Activated CD8-positive, alpha-beta T cell treated with anti-CD3 and anti-CD28 coated beads for 36 hours (primary cell): ENCODE measurements at regions not wholly inside any gene's neighbourhood (a gene's known extent, or its start where the extent isn't known, plus 50 kb on each side); places are given as distances from the start of the nearest gene placed in this dataset.

Experiments
- ATAC-seq: fragments of 200-7000 bp; cut with Tn5 transposase; one replicate; pipeline ENCODE4 v1.10.0; 2021; ENCODE audit warnings: mild to moderate bottlenecking, moderate library complexity
- CTCF ChIA-PET: fragments of 350-600 bp; sonication (Branson Sonifier 250); formaldehyde crosslinking; loops from one replicate; lab custom pipeline; 2021; ENCODE audit warnings: antibody characterized with exemption; lab: Charles Lee
- POLR2A ChIA-PET: fragments of 350-600 bp; sonication (Branson Sonifier 250); formaldehyde crosslinking; loops from one replicate; lab custom pipeline; 2021; ENCODE audit warnings: antibody characterized with exemption; lab: Charles Lee
- DNase-seq: peaks from one replicate; pipeline ENCODE4 v3.0.0-alpha.2; 2020
- H3K27ac Mint-ChIP-seq: one replicate; pipeline ENCODE4 v1.8.0; 2021; ENCODE audit warnings: mild to moderate bottlenecking, mixed read lengths
- H3K27me3 Mint-ChIP-seq: one replicate; pipeline ENCODE4 v1.8.0; 2021; ENCODE audit warnings: mixed read lengths
- H3K36me3 Mint-ChIP-seq: one replicate; pipeline ENCODE4 v1.8.0; 2021; ENCODE audit warnings: low read depth, mixed read lengths
- H3K4me1 Mint-ChIP-seq: one replicate; pipeline ENCODE4 v1.8.0; 2021; ENCODE audit warnings: low read depth, mixed read lengths
- H3K4me3 Mint-ChIP-seq: one replicate; pipeline ENCODE4 v1.8.0; 2021; ENCODE audit warnings: mild to moderate bottlenecking, moderate library complexity, mixed read lengths
- H3K9me3 Mint-ChIP-seq: one replicate; pipeline ENCODE4 v1.8.0; 2021; ENCODE audit warnings: mixed read lengths
- intact Hi-C: fragments of 100-400 bp; cut with micrococcal nuclease; formaldehyde crosslinking; loops from one replicate; pipeline ENCODE4 v1.10.0; 2022
- TF ChIP-seq, protein P1 (sequence below): fragments of 200-600 bp; IDR thresholded peaks from one replicate; pipeline ENCODE4 v1.8.0; 2022; ENCODE audit warnings: antibody characterized with exemption, mild to moderate bottlenecking

DNA sequence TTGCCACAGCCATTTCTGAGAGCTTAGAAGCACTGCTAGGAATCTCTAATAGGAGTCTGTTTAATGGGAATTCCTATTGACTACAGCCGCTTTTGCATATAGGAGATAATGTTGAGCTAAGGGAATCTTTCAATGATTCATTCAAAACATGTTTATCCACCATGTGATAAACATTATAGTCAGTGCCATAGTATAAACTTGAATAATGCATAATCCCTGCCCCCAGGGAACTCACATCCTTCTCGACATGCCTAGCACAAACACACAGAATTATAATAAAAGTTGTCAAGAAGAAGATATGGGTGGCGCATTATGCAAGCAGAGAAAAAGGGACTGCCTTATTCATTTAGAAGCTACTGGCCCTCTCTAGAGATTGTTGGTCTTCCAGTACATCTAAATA lies 248.0 kb downstream of the DAD1 start:
- no peaks in the 10 kb centered on the region for H3K27me3 Mint-ChIP-seq
- ATAC-seq (no peak), DNase-seq (no peak)
- no peaks in the 10 kb centered on the region for H3K36me3 Mint-ChIP-seq
- TF ChIP-seq, protein P1, sequence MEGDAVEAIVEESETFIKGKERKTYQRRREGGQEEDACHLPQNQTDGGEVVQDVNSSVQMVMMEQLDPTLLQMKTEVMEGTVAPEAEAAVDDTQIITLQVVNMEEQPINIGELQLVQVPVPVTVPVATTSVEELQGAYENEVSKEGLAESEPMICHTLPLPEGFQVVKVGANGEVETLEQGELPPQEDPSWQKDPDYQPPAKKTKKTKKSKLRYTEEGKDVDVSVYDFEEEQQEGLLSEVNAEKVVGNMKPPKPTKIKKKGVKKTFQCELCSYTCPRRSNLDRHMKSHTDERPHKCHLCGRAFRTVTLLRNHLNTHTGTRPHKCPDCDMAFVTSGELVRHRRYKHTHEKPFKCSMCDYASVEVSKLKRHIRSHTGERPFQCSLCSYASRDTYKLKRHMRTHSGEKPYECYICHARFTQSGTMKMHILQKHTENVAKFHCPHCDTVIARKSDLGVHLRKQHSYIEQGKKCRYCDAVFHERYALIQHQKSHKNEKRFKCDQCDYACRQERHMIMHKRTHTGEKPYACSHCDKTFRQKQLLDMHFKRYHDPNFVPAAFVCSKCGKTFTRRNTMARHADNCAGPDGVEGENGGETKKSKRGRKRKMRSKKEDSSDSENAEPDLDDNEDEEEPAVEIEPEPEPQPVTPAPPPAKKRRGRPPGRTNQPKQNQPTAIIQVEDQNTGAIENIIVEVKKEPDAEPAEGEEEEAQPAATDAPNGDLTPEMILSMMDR = no peak
- no peaks in the 10 kb centered on the region for H3K4me1 Mint-ChIP-seq
- intact Hi-C loops = no loop called here
- no peak overlapping the region for H3K27ac Mint-ChIP-seq
- ChIA-PET CTCF (no interaction called here), POLR2A (no interaction called here)
- no peaks in the 10 kb centered on the region for H3K9me3 Mint-ChIP-seq
- no peak overlapping the region for H3K4me3 Mint-ChIP-seq

DNA sequence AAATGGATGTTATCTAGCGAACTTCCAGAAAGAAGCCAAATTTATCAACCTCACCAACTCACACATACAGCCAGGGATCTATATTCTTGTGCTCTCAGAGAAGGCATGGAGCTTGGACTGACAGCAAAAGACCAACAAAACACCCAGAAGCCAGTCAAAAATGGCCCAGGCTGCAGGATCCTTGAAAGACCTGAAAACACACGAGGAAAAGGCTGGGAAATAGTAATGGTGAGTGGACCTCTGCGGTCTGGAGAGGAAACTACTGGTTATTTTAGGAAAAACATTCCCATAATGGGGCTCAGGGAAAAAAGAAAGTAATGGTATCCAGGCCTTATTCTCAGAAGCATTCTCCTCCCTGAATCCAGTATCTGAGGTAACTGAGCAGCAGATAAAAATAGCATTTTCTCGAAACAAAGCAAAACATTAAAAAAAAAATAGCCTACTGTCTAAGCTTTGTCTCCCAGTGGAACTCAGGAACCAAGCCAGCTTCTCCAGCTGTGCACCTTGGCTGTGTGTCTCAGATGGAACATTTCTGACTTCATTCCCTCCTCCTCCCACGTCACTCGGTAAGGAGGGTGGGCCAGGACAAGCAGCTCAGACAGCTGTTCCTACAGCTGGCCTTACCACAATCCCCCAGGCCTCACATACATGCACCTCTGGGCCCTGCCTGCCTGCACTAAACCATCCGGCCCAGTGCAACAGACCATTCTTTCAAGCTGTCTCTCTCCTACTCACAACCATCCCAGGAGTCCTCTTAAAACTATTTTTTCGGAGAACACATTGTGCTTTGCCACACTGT lies 249.9 kb downstream of the DAD1 start:
- H3K36me3 Mint-ChIP-seq = no peaks in the 10 kb centered on the region
- no peaks in the 10 kb centered on the region for H3K9me3 Mint-ChIP-seq
- intact Hi-C loops = no loop called here
- ATAC-seq (no peak), DNase-seq (no peak)
- no peak overlapping the region for H3K4me3 Mint-ChIP-seq
- no peak overlapping the region for H3K27ac Mint-ChIP-seq
- ChIA-PET POLR2A (no interaction called here), CTCF (no interaction called here)
- H3K4me1 Mint-ChIP-seq = no peaks in the 10 kb centered on the region
- no peaks in the 10 kb centered on the region for H3K27me3 Mint-ChIP-seq
- TF ChIP-seq, protein P1 = no peak

DNA sequence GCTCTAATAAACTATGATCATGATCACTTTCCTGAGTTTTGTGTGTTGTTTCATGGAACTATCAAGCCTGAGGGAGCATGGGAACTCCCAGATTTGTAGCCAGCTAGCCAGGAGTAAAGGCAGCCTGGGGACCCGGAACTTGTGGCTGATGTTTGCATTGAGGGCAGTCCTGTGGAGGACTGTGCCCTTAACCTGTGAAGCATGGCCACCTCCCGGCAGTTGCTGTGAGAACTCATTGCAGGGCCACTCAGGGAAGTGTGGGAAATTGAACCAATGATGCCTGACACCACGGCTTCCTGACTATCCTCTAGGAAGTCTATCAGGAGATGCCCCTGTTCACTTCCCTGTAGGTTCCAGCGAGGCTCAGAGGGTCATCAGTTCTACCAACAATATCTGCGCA lies 250.6 kb downstream of the DAD1 start:
- Mint-ChIP-seq H3K27ac (no peak overlapping the region), H3K4me1 (no peaks in the 10 kb centered on the region), H3K9me3 (no peaks in the 10 kb centered on the region), H3K4me3 (no peak overlapping the region), H3K27me3 (no peaks in the 10 kb centered on the region), H3K36me3 (no peaks in the 10 kb centered on the region)
- TF ChIP-seq, protein P1 = no peak
- intact Hi-C loops = no loop called here
- CTCF ChIA-PET = no interaction called here
- POLR2A ChIA-PET = interaction anchor here (0.7 kb wide), 1 partner anchor 46 kb away, joined by 3 read pairs; no protein-coding TSS in a partner anchor
- ATAC-seq (no peak), DNase-seq (no peak)

DNA sequence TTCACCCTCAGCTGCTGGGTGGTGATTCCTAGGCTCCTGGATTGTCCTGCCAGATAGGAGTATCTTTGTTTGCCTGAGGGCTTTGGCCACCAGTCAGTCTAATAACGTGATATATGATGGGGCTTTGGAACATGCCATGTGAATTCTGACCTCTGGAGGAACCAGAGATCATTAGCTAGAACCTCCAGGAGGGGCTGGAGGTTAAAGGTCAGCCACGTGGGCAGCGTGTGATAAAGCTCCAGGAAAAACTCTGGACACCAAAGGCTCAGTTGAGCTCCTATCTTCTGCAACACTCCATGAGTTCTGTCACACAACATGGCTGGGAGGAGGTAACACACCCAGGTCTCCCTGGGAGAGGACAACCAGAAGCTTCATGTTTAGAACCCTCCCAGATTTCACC lies 251.1 kb downstream of the DAD1 start:
- TF ChIP-seq, protein P1 = no peak
- POLR2A ChIA-PET = interaction anchor here (0.7 kb wide), 1 partner anchor 46 kb away, joined by 3 read pairs; no protein-coding TSS in a partner anchor
- Mint-ChIP-seq H3K9me3 (no peaks in the 10 kb centered on the region), H3K27ac (no peak overlapping the region), H3K4me3 (no peak overlapping the region), H3K4me1 (no peaks in the 10 kb centered on the region), H3K27me3 (no peaks in the 10 kb centered on the region), H3K36me3 (no peaks in the 10 kb centered on the region)
- intact Hi-C loops = no loop called here
- CTCF ChIA-PET = no interaction called here
- DNase-seq (no peak), ATAC-seq (no peak)

DNA sequence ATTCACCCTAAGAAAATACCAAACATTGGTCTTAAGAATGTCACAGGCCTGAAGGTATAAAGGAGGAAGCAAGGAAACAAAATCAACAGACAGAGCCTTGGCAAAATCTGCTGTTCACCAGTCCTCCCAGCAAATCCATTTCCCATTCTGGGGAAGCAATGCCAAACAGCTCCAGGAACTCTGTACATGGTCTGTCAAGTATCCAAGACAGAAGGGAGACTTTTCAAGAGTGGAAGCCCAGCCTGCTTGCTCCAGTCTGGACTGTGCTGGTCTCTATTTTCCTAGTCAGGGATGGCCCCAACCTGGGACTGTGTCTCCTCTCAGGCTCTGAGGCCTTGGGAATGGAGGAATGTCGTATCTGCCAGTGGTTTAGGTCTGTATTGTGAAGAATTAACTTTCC lies 251.5 kb downstream of the DAD1 start:
- DNase-seq (no peak), ATAC-seq (no peak)
- ChIA-PET POLR2A (interaction anchor here (0.7 kb wide), 1 partner anchor 45 kb away, joined by 3 read pairs; no protein-coding TSS in a partner anchor), CTCF (no interaction called here)
- Mint-ChIP-seq H3K9me3 (no peaks in the 10 kb centered on the region), H3K27me3 (no peaks in the 10 kb centered on the region), H3K4me1 (no peaks in the 10 kb centered on the region), H3K4me3 (no peak overlapping the region), H3K36me3 (no peaks in the 10 kb centered on the region), H3K27ac (no peak overlapping the region)
- TF ChIP-seq, protein P1 = no peak
- intact Hi-C loops = no loop called here
